Heart left ventricle (tissue), 16 donors: ENCODE measurements at regions not wholly inside any gene's neighbourhood (a gene's known extent, or its start where the extent isn't known, plus 50 kb on each side); places are given as distances from the start of the nearest gene placed in this dataset.

Source experiments
- ATAC-seq, 4 donors: fragments of 200-7000 bp; cut with Tn5 transposase; one replicate each; pipeline ENCODE4 v1.9.1; 2020 to 2022; ENCODE audit warnings: moderate library complexity in 4 of 4, mild to moderate bottlenecking in 3 of 4, moderate number of reproducible peaks in 1 of 4
- DNase-seq, 5 donors: peaks; one replicate each; pipeline ENCODE4 v3.0.0-alpha.2; 2020
- H3K27ac ChIP-seq, 12 donors: fragments of 200-600 bp; sonication (generic) in 4 of 12; one replicate each; pipeline versions ENCODE4 v1.5.0 to v1.8.0; 2016 to 2022; ENCODE audit warnings: mild to moderate bottlenecking in 2 of 12
- H3K27me3 ChIP-seq, 9 donors: fragments of 200-600 bp; sonication (generic) in 2 of 9; one replicate each; pipeline versions ENCODE4 v1.5.1 to v1.8.0; 2016 to 2022; ENCODE audit warnings: mild to moderate bottlenecking in 3 of 9
- H3K36me3 ChIP-seq, 9 donors: fragments of 200-600 bp; sonication (generic) in 2 of 9; one replicate each; pipeline versions ENCODE4 v1.5.0 to v1.8.0; 2018 to 2022; ENCODE audit warnings: mild to moderate bottlenecking in 2 of 9
- H3K4me1 ChIP-seq, 12 donors: fragments of 200-600 bp; sonication (generic) in 4 of 12; one replicate each; pipeline versions ENCODE4 v1.5.0 to v1.8.0; 2016 to 2022; ENCODE audit warnings: mild to moderate bottlenecking in 3 of 12
- H3K4me3 ChIP-seq, 12 donors: fragments of 200-600 bp; sonication (generic) in 4 of 12; one replicate each; pipeline versions ENCODE4 v1.5.0 to v1.8.0; 2017 to 2022; ENCODE audit warnings: mild to moderate bottlenecking in 9 of 12, moderate library complexity in 4 of 12
- H3K9me3 ChIP-seq, 12 donors: fragments of 200-600 bp; sonication (generic) in 4 of 12; one replicate each; pipeline versions ENCODE4 v1.5.0 to v1.8.0; 2016 to 2022; ENCODE audit warnings: mild to moderate bottlenecking in 1 of 12
- CTCF ChIP-seq, 12 donors: fragments of 200-600 bp; sonication (generic) in 4 of 12; IDR thresholded peaks; one replicate each; pipeline versions ENCODE4 v1.5.0 to v1.8.0; 2018 to 2022; ENCODE audit warnings: antibody characterized with exemption in 12 of 12, mild to moderate bottlenecking in 5 of 12
- POLR2A ChIP-seq, 2 donors: fragments of 450-650 bp; IDR thresholded peaks; one replicate each; pipeline ENCODE4 v1.6.1; 2017; ENCODE audit warnings: antibody characterized with exemption in 2 of 2, mild to moderate bottlenecking in 2 of 2, moderate library complexity in 2 of 2
- WGBS, 4 donors: extraction: QIAGEN DNeasy Blood & Tissue Kit in 2 of 4; methylation state at CpG; one replicate each; pipeline versions ENCODE4 v1.1.5 to v1.1.7; 2013 to 2018; 5-methylcytosine and 5-hydroxymethylcytosine counted together
- intact Hi-C, 10 donors: fragments of 100-400 bp; cut with DNase I; formaldehyde crosslinking; loops; one replicate each; pipeline versions ENCODE4 v1.11.1 to v1.14.2; 2022
- donor health status: ischemic (EF 13 %, LVEDD 7.1; RV severe dilation, severe dysfunction).
- donor health status: healthy with polysubstance abuse.
- donor health status: DM: no; HTN: yes; CAD: no.
- donor health status: DM: no; HTN: no; CAD: no.
- donor health status: ischemic (EF 25% LVEDD 6.9; RV normal size, moderate dysfunction).
- donor health status: ischemic (EF 25% LVEDD 5.7; RV mildly dilated, moderate dysfunction).
- donor health status: healthy.
- donor health status: DM: yes; HTN: yes; CAD: no.
- donor health status: ischemic (EF 35%, LVEDD 5.7; RV mildly dilated, moderate dysfunction).
- donor health status: nonischemic (EF 11% LVEDD 7.7; RV severe dilation, severe dysfunction).
- donor health status: DM: yes; HTN: yes; CAD: no.
- donor health status: PGD.
- donor health status: ischemic (EF 29% LVEDD 5.4; RV normal size, mild dysfunction).
- donor health status: nonischemic (EF 23%, LVEDD 6.1; RV moderate dilation, normal function).

- intact Hi-C loops: no loop called here
- 90 to 95% (median 91%) methylated on average over 12 to 15 of the region's 15 CpGs for WGBS, 4 donors
- H3K9me3 ChIP-seq: no peaks in the 10 kb centered on the region
- TF ChIP-seq POLR2A (IDR thresholded peaks at IDR 0.05) (no peak), CTCF (IDR thresholded peaks at IDR 0.05) (no peak)
- ATAC-seq (no peak), DNase-seq (no peak)
- no peaks in the 10 kb centered on the region for H3K4me1 ChIP-seq
- no peak overlapping the region for H3K27ac ChIP-seq
- no peak overlapping the region for H3K4me3 ChIP-seq
- H3K36me3 ChIP-seq: no peaks in the 10 kb centered on the region
- H3K27me3 ChIP-seq: peaks cover 0 to 18% (median 0%) of the 10 kb centered on the region in 9 donors
Measured at GRCh38 chr15:69629631-69630161, 177.1 kb downstream of the RPLP1 start.

GRCh38 chr15:69631005-69631404, 178.4 kb downstream of the RPLP1 start:
- intact Hi-C loops: no loop called here
- ATAC-seq: no peak
- no peak overlapping the region for H3K27ac ChIP-seq
- no peak overlapping the region for H3K4me3 ChIP-seq
- H3K9me3 ChIP-seq: no peaks in the 10 kb centered on the region
- H3K36me3 ChIP-seq: no peaks in the 10 kb centered on the region
- no peak for DNase-seq
- H3K4me1 ChIP-seq: no peaks in the 10 kb centered on the region
- 79 to 84% (median 80%) methylated on average over 6 of the region's 6 CpGs for WGBS, 4 donors
- no peak for TF ChIP-seq CTCF (IDR thresholded peaks at IDR 0.05)
- no peak for TF ChIP-seq POLR2A (IDR thresholded peaks at IDR 0.05)
- peaks cover 0 to 19% (median 0%) of the 10 kb centered on the region in 9 donors for H3K27me3 ChIP-seq

GRCh38 chr15:69631978-69632377, 179.4 kb downstream of the RPLP1 start:
- intact Hi-C loops: no loop called here

GRCh38 chr15:69634860-69635259, 182.2 kb downstream of the RPLP1 start:
- DNase-seq: no peak
- Histone ChIP-seq H3K4me1 (no peaks in the 10 kb centered on the region), H3K27me3 (peaks cover 0 to 19% (median 0%) of the 10 kb centered on the region in 9 donors), H3K9me3 (peaks cover 0 to 2% (median 0%) of the 10 kb centered on the region in 12 donors), H3K4me3 (no peak overlapping the region), H3K36me3 (no peaks in the 10 kb centered on the region), H3K27ac (no peak overlapping the region)
- intact Hi-C loops: no loop called here
- ATAC-seq: no peak
- 54 to 76% (median 70%) methylated on average over 5 of the region's 5 CpGs for WGBS, 4 donors
- TF ChIP-seq CTCF (IDR thresholded peaks at IDR 0.05) (no peak), POLR2A (IDR thresholded peaks at IDR 0.05) (no peak)

More at GRCh38 chr15:69631978-69632377, 179.4 kb downstream of the RPLP1 start:
- Histone ChIP-seq H3K4me3 (no peak overlapping the region), H3K27me3 (peaks cover 0 to 19% (median 0%) of the 10 kb centered on the region in 9 donors), H3K27ac (no peak overlapping the region), H3K4me1 (no peaks in the 10 kb centered on the region), H3K36me3 (no peaks in the 10 kb centered on the region), H3K9me3 (no peaks in the 10 kb centered on the region)
- WGBS, 4 donors: 43 to 58% (median 50%) methylated on average over 4 of the region's 4 CpGs
- TF ChIP-seq POLR2A (IDR thresholded peaks at IDR 0.05) (no peak), CTCF (IDR thresholded peaks at IDR 0.05) (no peak)
- ATAC-seq (no peak), DNase-seq (no peak)
